ENCODE measurements at regions not wholly inside any gene's neighbourhood (a gene's known extent, or its start where the extent isn't known, plus 50 kb on each side); places are given as distances from the start of the nearest gene placed in this dataset.

DNA sequence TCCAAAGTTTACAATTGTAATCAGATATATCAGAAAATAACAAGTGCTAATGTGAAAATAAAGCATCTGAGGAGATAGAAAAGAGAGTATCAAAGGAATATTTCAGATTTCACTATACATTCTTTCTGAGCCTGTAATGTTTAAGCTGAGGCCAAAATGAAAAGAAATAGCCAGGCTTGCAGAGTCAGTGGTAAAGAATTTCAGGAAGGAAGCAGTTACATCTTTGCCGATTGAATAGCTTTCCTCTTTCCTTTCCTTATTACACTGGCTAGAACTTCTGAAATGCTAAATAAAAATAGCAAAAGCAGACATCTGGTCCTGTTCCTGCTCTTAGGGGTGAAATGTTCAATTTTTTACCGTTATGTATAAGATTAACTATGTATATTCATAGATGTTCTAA is 1441.6 kb upstream of the PCDH7 start:
- H3K4me3 ChIP-seq (ENCODE audit: low read depth, low read length), result no peak overlapping the region
- TF ChIP-seq, protein P1, sequence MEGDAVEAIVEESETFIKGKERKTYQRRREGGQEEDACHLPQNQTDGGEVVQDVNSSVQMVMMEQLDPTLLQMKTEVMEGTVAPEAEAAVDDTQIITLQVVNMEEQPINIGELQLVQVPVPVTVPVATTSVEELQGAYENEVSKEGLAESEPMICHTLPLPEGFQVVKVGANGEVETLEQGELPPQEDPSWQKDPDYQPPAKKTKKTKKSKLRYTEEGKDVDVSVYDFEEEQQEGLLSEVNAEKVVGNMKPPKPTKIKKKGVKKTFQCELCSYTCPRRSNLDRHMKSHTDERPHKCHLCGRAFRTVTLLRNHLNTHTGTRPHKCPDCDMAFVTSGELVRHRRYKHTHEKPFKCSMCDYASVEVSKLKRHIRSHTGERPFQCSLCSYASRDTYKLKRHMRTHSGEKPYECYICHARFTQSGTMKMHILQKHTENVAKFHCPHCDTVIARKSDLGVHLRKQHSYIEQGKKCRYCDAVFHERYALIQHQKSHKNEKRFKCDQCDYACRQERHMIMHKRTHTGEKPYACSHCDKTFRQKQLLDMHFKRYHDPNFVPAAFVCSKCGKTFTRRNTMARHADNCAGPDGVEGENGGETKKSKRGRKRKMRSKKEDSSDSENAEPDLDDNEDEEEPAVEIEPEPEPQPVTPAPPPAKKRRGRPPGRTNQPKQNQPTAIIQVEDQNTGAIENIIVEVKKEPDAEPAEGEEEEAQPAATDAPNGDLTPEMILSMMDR (IDR thresholded peaks at IDR 0.05; ENCODE audit: low read depth, low read length), result no peak

DNA sequence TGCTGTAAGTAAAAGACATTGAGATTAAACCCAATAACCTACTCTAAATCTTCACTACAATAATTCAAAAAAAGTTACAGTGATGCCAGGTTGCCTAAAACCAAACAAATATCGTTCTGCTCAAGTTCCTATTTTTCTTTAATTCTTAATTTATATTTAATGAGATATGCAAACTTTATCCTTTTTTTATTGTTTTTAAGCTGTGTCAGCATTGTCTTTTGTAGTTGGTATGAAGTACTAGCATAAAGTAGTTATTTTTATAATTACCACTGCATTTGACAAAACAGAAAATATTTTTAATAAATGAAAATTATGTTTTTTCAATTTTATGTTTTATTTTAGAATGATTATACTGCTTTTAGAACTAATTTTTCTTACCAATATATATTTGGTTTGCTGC is 1431.1 kb upstream of the PCDH7 start:
- H3K4me3 ChIP-seq (ENCODE audit: low read depth, low read length), result no peak overlapping the region
- TF ChIP-seq, protein P1 (IDR thresholded peaks at IDR 0.05; ENCODE audit: low read depth, low read length), result no peak

DNA sequence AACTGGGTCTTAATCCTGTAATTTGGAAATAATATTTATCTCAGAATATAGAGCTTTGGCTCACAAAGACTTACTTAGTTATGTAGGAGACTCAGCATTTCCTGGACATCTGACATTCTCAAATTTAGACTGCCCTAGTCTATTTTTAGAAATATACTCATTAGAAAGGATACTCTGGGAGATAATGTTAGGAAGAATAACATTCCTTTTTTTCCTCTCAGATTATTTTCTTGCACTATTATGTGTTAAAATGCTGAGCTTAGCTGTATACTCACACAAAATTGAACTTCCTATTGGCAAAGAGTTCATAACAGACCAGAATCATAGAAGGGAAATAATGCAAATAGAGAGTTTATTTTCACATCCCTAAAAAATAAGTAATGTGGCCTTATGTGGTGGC is 1424.9 kb upstream of the PCDH7 start:
- TF ChIP-seq, protein P1 (IDR thresholded peaks at IDR 0.05; ENCODE audit: low read depth, low read length), result no peak
- no peak overlapping the region for H3K4me3 ChIP-seq (ENCODE audit: low read depth, low read length)

DNA sequence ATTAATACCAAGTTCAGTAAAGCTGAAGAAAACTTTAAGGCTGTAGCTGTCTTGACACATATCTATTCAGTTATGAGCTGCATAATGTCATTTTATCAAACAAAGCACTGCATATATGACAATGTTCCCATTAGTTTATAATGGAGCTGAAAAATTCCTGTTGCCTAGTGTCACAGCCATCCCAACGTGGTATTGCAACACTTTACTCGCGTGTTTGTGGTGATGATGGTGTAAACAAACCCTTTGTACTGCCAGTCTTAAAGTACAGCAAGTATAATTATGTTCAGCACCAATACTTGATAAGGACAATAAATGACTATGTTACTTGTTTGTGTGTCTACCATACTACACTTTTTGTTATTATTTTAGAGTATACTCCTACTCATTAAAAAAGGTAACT is 1415.6 kb upstream of the PCDH7 start:
- TF ChIP-seq, protein P1 (IDR thresholded peaks at IDR 0.05; ENCODE audit: low read depth, low read length), result no peak
- H3K4me3 ChIP-seq (ENCODE audit: low read depth, low read length), result no peak overlapping the region

DNA sequence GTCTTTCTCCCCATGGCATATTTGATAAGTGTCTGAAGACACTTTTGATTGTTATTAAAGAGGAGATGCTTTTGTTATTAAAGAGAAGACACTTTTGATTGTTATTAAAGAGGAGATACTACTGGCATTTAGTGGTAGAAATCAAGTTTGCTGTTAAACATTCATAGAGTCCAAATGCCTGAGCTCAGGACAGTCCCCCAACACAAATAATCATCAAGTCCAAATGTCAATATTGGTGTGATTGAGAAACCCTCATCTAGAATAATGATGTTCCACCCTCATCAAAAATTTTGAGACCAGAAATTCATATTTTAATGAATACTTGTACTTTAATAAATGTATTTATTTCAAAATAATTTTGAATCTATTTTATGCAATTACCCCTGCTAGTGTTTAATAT is 1412.9 kb upstream of the PCDH7 start:
- TF ChIP-seq, protein P1 (IDR thresholded peaks at IDR 0.05; ENCODE audit: low read depth, low read length), result no peak
- no peak overlapping the region for H3K4me3 ChIP-seq (ENCODE audit: low read depth, low read length)

DNA sequence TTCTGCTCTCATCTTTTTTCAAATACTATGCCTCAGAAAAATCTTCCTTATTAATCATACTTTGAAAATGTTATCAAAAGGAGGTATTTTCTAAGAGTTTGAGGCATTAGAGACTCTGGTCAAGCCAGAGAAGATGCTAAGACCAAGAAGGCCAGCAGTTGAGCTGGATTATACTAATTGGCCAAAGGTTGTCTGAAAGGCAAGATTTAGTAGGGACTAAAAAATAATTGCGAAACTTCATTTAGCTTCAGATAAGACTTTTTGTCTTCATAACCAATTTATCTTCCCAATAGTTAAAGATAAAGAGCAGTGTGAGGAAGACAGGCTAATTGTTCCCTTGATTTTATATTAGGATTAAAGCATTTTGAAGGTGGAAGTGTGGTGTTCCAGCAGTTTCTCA is 1412.4 kb upstream of the PCDH7 start:
- H3K4me3 ChIP-seq (ENCODE audit: low read depth, low read length), result no peak overlapping the region
- TF ChIP-seq, protein P1 (IDR thresholded peaks at IDR 0.05; ENCODE audit: low read depth, low read length), result no peak

DNA sequence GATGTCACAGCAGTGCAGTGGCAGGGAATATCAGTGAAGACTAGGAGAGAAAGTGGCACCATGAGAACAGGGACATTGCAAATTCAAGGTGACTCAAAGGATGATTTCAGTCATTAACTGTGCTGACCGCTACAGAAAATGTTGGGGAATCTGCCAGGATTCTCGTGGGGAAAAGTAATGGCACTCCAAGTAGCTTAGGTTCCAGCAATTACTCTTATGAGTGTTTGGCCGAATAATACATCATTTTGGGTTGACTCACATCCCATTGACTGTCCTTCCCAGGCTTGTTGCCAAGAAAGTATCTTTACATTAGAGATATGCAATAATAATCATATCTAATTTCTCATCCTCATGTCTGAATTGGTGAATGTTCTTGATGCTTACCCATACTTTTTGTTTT is 1411.1 kb upstream of the PCDH7 start:
- no peak overlapping the region for H3K4me3 ChIP-seq (ENCODE audit: low read depth, low read length)
- TF ChIP-seq, protein P1 (IDR thresholded peaks at IDR 0.05; ENCODE audit: low read depth, low read length), result no peak

All from WI38 (cell line).